ENCODE measurements at regions not wholly inside any gene's neighbourhood (a gene's known extent, or its start where the extent isn't known, plus 50 kb on each side); places are given as distances from the start of the nearest gene placed in this dataset.
"Not testable (repeated sequence)": the region's sequence is repeated elsewhere in the genome, so short reads cannot be mapped to it uniquely, and the experiment has no call there.

DNA sequence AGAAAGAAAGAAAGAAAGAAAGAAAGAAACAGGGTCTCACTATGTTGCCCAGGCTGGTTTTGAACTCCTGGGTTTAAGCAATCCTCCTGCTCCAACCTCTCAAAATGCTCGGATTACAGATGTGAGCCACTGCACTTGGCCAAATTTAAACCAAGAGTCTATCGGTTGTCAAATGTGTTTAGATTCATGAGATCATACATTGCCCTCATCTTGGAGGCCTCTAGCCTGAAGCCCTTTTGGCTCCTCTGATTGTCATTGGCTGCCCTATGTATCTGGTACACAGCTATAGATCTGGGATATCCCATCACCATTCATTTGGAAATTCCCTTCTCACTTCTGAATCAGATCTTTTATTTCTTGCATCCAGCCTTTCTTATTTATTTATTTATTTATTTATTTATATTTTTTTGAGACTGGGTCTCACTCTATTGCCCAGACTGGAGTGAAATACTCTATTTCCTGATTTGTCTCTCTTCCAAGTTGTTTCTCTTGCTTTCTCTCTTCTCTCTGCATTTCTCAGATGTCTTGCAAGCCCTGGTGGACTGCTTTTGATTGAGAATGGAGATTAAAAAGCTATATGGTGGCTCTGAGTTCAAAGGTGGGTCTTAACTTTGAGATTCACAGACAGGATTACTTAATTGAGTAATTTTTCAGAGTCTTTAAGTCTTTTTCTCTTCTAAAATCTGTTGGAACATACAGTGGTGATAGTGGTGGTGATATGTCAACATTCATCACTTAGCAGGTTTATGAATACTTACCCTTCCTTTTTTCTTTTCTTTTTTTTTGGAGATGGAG, 121.9 kb downstream of the GJA1 start:
- TF ChIP-seq, protein P1, sequence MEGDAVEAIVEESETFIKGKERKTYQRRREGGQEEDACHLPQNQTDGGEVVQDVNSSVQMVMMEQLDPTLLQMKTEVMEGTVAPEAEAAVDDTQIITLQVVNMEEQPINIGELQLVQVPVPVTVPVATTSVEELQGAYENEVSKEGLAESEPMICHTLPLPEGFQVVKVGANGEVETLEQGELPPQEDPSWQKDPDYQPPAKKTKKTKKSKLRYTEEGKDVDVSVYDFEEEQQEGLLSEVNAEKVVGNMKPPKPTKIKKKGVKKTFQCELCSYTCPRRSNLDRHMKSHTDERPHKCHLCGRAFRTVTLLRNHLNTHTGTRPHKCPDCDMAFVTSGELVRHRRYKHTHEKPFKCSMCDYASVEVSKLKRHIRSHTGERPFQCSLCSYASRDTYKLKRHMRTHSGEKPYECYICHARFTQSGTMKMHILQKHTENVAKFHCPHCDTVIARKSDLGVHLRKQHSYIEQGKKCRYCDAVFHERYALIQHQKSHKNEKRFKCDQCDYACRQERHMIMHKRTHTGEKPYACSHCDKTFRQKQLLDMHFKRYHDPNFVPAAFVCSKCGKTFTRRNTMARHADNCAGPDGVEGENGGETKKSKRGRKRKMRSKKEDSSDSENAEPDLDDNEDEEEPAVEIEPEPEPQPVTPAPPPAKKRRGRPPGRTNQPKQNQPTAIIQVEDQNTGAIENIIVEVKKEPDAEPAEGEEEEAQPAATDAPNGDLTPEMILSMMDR (conservative IDR thresholded peaks at IDR 0.05; ENCODE audit: low read length) = no peak
- DNase-seq (ENCODE audit: low read depth) = no peak
- H3K4me3 ChIP-seq (ENCODE audit: low read length) = no peak overlapping the region

DNA sequence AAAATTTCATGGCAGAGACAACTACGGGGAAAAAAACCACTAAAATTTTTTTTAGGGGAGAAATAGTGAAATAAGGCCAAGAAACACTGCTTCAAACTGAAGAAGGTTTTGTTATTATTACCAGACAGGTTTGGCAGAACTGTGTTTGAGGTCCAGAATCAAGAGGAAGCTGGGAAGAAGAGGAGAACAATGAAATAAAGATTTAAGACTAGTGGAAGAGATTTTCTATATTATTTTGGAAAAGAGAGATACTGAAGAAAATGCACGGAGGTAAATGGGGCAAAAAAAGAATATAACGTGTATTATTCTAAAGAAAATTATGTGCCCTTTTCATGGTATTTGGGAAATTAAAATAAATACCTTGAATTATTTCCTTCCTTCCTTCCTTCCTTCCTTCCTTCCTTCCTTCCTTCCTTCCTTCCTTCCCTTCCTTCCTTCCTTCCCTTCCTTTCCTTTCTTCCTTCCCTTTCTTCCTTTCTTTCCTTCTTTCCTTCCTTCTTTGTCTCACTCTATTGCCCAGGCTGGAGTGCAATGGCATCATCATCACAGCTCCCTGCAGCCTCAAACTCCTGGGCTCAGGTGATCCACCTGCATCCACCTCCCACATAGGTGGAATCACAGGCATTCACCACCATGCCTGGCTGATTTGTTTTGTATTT, 124.3 kb downstream of the GJA1 start:
- no peak for DNase-seq (ENCODE audit: low read depth)
- TF ChIP-seq, protein P1 (conservative IDR thresholded peaks at IDR 0.05; ENCODE audit: low read length) = no peak
- H3K4me3 ChIP-seq (ENCODE audit: low read length) = no peak overlapping the region

DNA sequence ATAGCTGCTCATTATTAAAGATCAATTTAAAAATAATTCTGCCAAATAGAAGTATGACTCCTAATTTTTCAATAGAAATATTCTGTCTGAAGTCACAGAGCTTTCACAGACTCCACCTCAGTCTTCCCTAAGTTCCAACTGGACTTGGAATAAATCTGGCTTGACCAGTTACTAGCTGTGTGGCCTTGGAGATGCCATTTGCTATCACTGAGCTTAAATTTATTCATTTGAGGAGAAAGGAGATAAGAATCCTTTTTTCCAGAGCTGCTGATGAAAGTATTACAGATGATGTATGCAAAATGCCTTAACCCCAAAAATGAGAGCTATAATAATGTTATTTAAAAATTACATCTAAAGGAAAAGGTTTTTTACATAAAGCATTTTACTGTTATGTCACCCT, 125.0 kb downstream of the GJA1 start:
- DNase-seq (ENCODE audit: low read depth) = no peak

DNA sequence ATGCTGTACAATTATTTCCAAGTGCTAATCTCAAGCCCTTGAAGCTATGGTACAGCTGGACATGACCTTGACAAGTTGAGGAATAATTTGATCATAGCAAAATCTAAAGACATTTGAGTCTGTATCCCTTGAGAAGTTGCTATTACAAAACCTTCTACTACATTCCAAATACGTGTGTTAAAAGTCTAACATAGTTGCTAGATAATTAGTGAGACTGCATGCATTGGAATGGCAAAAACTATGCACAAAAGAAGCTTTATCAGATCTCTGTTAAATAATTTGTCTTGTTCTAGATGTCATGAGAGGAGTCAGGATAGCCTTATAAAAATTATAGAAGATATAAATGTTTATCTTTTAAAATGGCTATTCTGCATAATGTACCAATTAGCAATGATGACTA, 127.8 kb downstream of the GJA1 start:
- DNase-seq (ENCODE audit: low read depth) = no peak
- H3K4me3 ChIP-seq (ENCODE audit: low read length) = no peak overlapping the region
- TF ChIP-seq, protein P1 (conservative IDR thresholded peaks at IDR 0.05; ENCODE audit: low read length) = no peak

More for the DNA sequence above, 125.0 kb downstream of the GJA1 start:
- TF ChIP-seq, protein P1 (conservative IDR thresholded peaks at IDR 0.05; ENCODE audit: low read length) = no peak
- no peak overlapping the region for H3K4me3 ChIP-seq (ENCODE audit: low read length)

DNA sequence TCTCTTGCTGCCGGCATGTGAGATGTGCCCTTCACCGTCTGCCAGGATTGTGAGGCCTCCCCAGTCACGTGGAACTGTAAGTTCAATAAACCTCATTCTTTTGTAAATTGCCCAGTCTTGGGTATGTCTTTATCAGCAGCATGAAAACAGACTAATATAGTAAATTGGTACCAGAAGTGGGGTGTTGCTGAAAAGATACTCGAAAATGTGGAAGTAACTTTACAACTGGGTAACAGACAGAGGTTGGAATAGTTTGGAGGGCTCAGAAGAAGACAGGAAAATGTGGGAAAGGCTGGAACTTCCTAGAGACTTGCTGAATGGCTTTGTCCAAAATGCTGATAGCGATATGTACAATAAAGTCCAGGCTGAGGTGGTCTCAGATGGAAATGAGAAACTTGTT, 129.1 kb downstream of the GJA1 start:
- DNase-seq (ENCODE audit: low read depth); H3K4me3 ChIP-seq (ENCODE audit: low read length): not testable (repeated sequence)

DNA sequence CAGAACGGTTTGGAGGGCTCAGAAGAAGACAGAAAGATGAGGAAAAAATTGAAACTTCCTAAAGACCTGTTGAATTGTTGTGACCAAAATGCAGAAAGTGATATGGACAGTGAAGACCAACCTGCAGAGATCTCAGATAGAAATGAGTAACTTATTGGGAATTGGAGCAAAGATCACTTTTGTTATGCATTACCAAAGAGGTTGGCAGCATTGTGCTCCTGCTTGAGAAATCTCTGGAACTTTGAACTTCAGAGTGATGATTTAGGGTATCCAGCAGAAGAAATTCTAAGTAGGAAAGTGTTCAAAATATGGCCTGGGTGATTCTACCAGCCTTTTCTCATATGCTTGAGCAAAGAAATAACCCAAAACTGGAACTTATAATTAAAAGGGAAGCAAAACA, 136.0 kb downstream of the GJA1 start:
- H3K4me3 ChIP-seq (ENCODE audit: low read length) = no peak overlapping the region
- no peak for DNase-seq (ENCODE audit: low read depth)
- TF ChIP-seq, protein P1 (conservative IDR thresholded peaks at IDR 0.05; ENCODE audit: low read length) = no peak

DNA sequence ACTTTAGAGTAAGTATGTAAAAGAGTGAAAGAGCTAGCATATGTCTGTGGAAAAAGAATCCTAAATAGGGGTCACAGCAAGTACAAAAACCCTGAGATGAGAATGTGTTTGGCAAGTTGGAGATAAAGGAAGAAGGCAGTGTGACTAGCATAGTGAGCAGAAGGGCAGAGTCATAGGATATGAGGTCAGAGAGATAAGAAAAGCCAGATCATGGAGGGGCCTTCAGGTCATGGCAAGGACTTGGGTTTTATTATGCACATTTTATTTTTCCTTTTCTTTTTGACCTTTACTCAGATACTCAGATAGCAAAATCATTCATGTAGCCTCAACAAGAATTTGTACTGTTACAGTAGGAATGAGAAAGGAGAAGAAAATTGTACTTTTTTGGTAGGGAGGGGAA, 138.0 kb downstream of the GJA1 start:
- TF ChIP-seq, protein P1 (conservative IDR thresholded peaks at IDR 0.05; ENCODE audit: low read length) = no peak
- DNase-seq (ENCODE audit: low read depth) = no peak
- no peak overlapping the region for H3K4me3 ChIP-seq (ENCODE audit: low read length)
